Cerebellar cortex (tissue), 1 donor: ENCODE measurements at regions not wholly inside any gene's neighbourhood (a gene's known extent, or its start where the extent isn't known, plus 50 kb on each side); places are given as distances from the start of the nearest gene placed in this dataset.
A peak's percentile ranks its signal among the peaks of the same experiment; 100 is the strongest.
"Not testable (repeated sequence)": the region's sequence is repeated elsewhere in the genome, so short reads cannot be mapped to it uniquely, and the experiment has no call there.

Source experiments
- DNase-seq: peaks from one replicate; pipeline ENCODE4 v3.0.0-alpha.2; 2015; ENCODE audit warnings: low spot score

- not testable (repeated sequence) for DNase-seq
These were observed 778.1 kb downstream of the DIPK2A start for GRCh38 chr3:144749536-144750253.

GRCh38 chr3:144754076-144754783 is 782.6 kb downstream of the DIPK2A start:
- no peak for DNase-seq

DNA sequence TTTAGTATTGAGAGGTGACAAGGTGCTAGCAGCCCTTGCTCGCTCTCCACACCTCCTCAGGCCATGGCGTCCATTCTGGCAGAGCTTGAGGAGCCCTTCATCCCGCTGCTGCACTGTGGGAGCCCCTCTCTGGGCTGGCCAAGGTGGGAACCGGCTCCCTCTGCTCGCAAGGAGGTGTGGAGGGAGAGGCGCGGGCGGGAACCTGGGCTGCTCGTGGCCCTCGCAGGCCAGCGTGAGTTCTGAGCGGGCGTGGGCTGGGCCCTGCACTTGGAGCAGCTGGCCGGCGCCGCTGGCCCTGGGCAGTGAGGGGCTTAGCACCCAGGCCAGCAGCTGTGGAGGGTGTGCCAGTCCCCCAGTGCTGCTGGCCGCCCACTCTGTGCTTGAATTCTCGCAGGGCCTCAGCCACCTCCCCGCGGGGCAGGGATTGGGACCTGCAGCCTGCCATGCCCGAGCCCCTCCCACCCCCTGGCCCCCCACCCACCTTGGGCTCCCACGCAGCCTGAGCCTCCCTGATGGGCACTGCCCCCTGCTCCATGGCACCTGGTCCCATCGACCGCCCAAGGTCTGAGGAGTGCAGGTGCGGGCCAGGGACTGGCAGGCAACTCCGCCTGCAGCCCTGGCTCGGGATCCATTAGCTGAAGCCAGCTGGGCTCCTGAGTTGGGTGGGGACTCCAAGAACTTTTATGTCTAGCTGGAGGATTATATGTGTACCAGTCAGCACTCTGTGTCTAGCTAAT is 785.2 kb downstream of the DIPK2A start:
- no peak for DNase-seq

DNA sequence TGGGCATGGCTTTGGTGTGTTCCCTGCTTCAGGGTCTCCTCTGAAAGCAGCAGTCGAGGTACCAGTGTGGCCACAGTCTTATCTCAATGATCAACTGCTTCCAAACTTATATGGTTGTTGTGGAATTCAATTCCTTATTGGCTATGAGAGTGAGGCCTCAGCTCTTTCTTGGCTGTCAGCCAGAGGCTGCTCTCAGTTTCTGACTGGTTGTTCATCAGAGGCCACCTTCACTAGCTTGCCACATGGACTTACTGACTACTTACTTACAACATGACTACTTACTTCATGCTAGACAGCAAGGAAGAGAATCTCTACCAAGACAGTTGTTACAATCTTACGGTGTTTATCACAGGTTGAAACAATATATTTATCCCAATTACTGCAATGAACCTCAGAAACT is 789.2 kb downstream of the DIPK2A start:
- no peak for DNase-seq

DNA sequence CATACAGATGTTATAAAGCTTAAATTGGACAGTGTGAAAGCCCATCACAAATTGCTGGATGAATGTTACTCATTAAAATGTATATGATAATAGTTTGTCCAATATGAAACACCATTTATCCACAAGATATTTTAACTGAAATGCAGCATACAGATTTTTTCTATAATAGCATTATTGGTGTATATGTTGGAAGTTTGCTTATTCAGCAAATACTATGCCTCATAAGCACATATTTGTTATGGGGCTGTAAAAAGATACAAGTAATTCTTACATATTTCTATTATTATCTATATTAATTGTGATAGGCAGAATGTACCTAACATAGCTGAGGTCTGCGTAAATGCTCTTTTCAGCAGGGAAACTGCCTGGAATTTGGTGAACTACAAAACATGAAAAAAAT is 790.5 kb downstream of the DIPK2A start:
- DNase-seq = no peak

GRCh38 chr3:144763878-144764454 is 792.3 kb downstream of the DIPK2A start:
- no peak for DNase-seq

DNA sequence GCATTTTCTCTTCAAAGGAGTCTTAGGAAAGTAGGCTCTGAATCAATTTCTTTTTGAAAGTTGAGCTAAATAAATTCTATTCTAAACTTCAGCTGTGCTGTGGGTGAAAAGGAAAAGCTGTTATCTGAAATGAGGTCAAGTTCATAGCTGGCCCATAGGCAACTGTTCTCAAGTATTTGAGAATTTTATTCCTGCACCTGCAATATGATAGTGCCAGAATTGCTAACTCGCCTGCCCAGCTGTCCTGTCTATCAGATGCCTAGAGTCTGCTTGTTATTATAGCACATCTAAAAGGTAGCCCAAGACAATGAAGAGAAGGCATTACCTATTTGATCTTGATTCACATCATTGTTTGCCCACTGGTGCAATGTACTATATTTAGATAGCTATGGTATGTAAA is 798.7 kb downstream of the DIPK2A start:
- peak; percentile 71 for DNase-seq

- peak; percentile 82 for DNase-seq
These were observed 799.3 kb downstream of the DIPK2A start for GRCh38 chr3:144770915-144771351.

DNA sequence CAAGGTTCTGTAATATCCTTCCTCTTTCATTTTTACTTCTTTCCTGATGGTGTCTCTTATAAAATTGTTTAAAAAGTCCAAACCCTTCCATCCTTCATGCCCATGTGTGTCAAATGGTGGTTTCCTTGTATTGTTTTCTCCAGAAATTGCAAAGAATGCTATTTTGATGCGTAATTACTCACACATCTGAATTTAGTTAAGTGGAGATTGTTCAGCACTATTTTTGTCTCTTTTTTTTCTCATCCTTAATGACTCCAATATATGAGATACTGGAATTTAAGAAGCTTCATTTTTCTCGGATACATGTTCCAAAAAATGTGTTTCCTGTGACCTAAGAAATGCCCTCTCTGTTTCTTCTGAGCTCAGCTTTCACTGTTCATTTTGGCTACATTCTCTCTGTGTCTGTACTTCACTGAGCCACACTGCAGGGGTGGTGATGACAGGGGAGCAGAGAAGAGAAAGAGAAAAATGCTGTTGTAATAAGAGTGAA is 799.8 kb downstream of the DIPK2A start:
- DNase-seq = no peak

DNA sequence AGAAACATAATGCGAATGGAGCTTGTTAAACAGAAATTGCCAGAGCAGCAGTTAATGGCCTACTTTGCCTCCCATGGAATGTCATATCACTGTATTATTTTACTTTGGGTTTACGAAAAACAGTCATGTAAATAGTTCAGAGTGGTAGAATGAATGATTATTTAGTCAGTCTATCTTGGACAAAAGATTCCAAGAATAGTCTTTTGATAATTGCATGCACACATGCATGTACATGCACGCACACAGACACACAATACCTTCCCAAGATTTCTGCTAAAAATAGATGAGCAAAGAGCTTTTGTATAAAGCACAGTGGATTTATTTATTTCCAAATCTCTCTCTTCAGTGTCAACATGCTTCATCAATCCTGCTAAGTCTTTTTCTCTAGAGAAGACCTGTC is 800.7 kb downstream of the DIPK2A start:
- no peak for DNase-seq

DNA sequence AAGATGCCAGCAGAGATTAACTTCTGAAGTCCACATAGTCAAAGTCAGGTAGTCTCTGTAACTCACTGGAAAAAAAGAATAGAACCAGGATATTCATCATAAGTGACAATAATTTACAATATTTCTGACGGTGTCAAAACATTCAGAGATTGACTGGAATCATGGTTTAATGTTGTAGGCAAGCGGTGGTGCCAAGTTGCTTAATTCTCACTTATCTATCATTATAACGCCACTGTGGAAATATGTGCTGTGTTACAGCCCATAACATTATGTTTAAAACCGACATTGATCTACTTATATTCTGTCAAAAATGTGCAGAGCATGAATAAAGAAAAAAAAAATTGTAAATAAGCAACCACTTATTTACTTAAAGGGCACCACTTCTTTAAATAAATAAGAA is 801.7 kb downstream of the DIPK2A start:
- no peak for DNase-seq

DNA sequence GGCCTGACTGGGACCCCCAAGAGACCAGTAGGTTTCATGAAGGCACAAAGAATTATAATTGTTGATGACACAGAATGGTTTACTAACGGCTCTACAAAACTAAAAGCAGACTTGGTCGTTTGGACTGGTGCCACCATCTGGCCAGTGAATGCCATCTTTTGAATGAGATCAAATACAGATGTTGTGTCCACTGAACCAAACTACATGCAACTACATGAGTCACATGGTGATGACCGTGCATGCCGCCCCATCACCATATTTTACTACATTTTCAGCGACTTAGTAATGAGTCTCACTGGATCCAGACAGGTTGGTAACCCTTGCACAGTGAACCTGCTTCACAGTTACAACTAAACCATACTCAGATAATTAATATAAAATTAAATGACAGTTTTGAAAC is 803.3 kb downstream of the DIPK2A start:
- DNase-seq = no peak

GRCh38 chr3:144775551-144775950 is 803.9 kb downstream of the DIPK2A start:
- no peak for DNase-seq

DNA sequence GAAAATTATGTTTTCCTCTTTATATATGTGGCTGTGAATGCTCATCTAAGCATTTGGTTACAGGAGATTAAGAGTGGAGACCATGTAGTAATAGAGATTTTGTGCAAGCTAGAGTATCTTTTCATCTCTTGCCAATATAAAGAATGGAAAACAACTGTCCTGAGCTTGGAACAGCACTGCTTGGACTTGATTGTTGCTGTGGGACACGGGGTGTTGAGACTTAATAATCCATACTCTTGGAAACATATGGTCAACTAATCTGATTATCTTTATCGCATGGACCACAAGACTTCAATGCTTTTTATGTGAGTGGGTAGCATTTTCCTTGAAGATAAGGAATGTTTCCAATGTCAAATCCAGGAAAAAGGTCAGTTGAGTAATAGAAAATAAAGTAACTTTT is 806.3 kb downstream of the DIPK2A start:
- DNase-seq = no peak

GRCh38 chr3:144791034-144791433 is 819.4 kb downstream of the DIPK2A start:
- no peak for DNase-seq

DNA sequence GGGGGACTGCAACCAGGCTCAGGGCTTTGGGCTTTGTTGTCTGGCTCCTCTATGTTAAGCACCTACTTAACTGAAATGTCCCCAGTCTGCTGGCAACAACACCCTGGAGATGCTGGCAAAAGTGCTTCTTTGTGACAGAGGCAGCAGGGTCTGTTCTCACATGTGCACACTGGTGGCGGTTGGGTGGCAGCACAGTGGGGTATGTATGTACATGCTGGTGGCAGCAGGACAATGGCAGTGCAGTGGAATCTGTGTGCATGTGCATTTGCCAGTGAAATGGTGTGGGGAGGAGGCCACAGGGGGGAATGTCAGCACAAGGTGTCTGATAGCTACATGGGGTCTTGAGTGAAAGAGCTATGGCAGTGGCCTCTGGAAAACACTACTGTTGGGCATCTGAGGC is 830.3 kb downstream of the DIPK2A start:
- DNase-seq = no peak

DNA sequence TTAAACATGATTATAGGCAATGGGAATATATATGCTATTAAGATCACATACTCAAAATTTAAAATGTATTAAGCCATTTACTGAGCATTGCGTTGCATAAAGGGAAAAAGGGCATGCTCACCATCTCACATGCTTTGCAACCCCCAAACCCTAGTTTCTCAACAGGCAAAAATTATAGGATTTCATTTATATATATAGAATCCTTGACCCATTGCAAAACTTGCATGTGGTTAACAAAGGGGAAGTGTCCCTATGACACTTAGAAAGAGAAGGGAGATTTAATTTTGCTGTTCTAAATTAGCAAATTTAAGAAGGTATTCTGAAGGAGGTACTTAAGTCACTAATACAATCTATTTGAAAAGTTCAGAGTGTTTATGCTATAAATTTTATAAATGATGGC is 837.8 kb downstream of the DIPK2A start:
- no peak for DNase-seq

DNA sequence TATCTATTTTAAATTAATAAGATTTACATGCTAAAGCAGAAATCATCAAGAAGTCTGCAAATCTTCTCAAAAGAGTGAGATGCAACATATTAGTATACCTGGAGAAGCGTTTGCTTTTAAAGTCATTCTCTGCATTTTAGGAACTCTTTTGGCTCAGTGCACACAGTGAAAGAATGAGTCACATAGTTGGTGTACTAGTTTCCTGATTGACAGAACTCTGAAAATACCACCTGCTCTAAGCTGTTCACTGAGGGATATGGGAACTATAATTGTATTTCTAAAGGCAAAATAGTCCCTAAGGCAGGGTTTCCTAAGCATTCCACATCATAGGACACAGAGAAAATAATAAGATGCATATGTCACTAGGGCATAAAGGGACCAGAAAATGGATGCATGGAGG is 838.5 kb downstream of the DIPK2A start:
- no peak for DNase-seq

DNA sequence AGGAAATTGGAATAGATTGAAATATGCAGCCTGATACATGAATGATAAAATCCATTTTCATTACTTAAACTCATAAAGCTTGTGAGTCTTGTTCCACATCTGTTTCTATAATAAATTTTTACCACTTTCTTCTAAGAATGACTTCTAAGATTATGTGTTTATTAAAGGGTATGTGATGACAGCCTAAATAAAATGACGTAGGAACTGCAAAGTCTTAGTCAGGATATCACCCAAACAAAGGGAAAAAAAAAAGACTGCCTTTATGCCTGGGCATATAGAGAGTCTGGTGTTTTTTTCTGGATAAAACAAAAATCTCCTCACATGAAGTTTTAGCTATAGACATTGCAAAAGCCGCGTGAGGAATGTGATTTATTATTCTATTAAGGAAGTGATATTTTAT is 844.0 kb downstream of the DIPK2A start:
- DNase-seq = no peak

GRCh38 chr3:144816323-144816722 is 844.7 kb downstream of the DIPK2A start:
- DNase-seq = no peak

GRCh38 chr3:144818973-144819372 is 847.4 kb downstream of the DIPK2A start:
- no peak for DNase-seq

GRCh38 chr3:144820232-144820631 is 848.6 kb downstream of the DIPK2A start:
- DNase-seq = not testable (repeated sequence)
